DND-41 (cell line): ENCODE measurements at regions not wholly inside any gene's neighbourhood (a gene's known extent, or its start where the extent isn't known, plus 50 kb on each side); places are given as distances from the start of the nearest gene placed in this dataset.

Experiments used
- EZH2 ChIP-seq: IDR thresholded peaks from 3 replicates; pipeline ENCODE4 v1.6.1; 2012; ENCODE audit warnings: borderline replicate concordance, low read depth, mild to moderate bottlenecking, moderate library complexity, low read length, inconsistent platforms; ENCODE audit not compliant: severe bottlenecking
- TF ChIP-seq, protein P1 (sequence below): IDR thresholded peaks from 2 replicates; pipeline ENCODE4 v1.5.1; 2012; ENCODE audit warnings: borderline replicate concordance, low read length, moderate library complexity, mild to moderate bottlenecking; ENCODE audit not compliant: poor library complexity, severe bottlenecking; ENCODE audit errors: extremely low read depth

DNA sequence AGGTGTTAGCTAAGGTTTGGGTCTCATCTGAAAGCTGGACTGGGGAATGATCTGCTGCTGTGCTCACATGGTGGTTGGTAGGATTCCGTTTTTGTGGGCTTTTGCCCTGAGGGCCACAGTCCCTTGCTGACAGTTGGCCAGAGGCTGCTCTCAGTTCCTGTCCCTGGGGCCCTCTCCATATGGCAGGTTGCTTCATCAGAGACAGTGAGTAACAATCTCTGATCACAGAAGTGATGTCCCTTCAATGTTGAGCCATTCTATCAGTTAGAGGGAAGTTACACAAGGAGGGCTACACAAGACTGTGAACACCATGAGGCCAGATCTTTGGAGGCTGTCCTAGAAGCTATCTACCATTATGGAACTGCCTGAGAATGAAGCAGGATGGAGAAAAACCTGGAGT is 137.2 kb downstream of the AACS start:
- TF ChIP-seq, protein P1, sequence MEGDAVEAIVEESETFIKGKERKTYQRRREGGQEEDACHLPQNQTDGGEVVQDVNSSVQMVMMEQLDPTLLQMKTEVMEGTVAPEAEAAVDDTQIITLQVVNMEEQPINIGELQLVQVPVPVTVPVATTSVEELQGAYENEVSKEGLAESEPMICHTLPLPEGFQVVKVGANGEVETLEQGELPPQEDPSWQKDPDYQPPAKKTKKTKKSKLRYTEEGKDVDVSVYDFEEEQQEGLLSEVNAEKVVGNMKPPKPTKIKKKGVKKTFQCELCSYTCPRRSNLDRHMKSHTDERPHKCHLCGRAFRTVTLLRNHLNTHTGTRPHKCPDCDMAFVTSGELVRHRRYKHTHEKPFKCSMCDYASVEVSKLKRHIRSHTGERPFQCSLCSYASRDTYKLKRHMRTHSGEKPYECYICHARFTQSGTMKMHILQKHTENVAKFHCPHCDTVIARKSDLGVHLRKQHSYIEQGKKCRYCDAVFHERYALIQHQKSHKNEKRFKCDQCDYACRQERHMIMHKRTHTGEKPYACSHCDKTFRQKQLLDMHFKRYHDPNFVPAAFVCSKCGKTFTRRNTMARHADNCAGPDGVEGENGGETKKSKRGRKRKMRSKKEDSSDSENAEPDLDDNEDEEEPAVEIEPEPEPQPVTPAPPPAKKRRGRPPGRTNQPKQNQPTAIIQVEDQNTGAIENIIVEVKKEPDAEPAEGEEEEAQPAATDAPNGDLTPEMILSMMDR = no peak
- TF ChIP-seq EZH2 = no peak
